Femur (tissue), 1 donor: ENCODE measurements at regions not wholly inside any gene's neighbourhood (a gene's known extent, or its start where the extent isn't known, plus 50 kb on each side); places are given as distances from the start of the nearest gene placed in this dataset.

ENCODE experiments used
- DNase-seq: peaks from one replicate; pipeline ENCODE4 v3.0.0-alpha.2; 2017

DNA sequence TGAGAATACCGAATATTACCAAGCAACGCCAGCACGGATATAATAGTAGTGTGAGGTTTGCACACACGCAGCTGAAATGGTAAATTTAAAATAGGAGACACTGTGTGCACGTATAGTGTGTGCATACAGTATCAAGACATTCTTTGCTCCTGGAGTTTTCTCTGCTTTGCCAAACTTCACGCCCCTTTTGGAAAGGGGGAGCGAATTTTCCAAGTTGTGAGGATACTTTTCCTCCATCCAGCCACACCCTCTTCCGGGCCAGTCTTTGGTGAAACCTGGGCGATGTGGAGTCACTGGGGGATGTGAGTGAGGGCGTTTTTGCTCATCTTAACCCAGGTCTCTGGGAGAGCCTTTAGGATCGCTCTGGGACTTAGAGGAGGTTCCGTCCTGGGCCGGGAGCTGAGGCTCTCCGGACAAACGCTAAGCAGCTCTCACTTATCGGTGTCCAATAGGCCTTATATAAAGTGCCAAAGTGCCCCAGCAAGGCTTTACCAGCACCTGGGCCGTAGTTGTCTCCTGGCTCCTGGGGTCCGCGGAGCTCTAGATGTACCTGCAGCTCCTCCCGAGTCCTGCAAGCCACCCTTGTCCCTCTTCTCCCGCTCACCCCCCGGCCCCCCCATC, 160.0 kb upstream of the MKI67 start:
- peak; percentile 79 for DNase-seq

DNA sequence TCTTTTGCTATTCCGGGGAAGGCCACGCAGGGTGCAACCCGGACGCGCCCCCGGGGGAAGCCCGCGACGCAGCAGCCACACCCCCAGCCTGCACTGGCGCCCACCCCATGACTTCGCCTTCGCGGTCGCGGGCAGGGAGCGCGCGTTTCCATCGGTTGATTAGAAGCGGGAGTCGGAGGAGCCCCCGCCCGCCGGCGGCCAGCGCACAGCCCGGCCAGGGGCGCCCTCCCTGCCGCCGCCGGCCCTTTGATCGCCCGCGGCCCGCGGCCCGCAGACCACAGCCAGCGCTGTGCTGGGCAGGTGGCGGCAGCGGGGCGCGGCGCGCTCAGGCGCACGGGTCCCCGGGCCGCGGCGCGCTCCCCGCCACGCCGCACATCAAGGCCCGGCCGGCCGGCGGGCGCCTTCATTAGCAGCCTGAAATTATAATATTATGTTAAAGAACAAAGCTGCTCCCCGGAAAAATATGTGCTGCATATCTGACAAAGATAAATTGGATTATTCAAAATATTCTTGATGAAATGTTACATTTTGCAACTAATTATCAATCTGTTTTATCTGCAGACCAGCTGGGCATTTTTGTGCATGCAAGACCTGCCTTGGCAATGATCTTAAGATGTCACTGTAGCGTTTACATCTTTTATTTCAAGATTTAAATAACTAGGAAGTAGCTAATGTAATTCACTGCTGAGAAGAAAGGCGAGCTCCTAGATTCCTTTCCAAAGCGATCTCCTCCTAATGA, 160.7 kb upstream of the MKI67 start:
- peak; percentile 44 for DNase-seq

DNA sequence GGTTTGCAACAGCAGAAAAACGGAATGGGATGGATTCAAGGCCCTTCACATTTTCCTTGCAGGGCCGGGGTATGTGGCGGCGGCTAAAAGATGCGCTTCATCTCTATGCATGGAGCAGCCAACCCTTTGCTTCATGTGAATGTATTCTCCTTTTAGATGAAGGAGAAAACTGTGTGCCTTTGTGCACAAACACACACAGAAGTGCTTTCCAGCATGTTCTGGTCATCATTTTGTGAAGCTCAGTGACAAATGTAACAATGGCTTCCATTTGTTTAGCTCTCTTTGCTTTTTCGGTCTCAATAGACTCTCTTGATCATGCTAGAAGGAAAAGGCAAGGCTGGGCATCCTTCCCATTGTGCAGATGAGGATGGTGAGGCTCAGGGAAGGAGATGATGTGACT, 161.7 kb upstream of the MKI67 start:
- no peak for DNase-seq

DNA sequence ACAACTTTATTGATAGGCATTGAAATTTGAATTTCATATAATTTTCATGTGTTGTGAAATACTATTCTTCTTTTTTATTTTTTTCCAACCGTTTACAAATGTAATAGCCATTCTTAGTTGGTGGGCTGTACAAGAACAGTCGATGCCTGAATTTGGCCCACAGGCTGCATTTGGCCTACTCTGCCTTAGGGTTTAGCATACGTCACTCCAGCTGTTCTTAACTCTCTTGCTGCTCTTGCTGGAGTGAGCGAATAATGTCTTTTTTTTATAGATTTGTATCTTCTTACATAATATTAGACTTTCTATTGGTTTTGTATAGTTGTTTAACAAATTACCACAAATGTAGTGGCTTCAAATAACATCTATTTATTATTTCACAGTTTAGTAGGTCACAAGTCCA, 163.4 kb upstream of the MKI67 start:
- no peak for DNase-seq

DNA sequence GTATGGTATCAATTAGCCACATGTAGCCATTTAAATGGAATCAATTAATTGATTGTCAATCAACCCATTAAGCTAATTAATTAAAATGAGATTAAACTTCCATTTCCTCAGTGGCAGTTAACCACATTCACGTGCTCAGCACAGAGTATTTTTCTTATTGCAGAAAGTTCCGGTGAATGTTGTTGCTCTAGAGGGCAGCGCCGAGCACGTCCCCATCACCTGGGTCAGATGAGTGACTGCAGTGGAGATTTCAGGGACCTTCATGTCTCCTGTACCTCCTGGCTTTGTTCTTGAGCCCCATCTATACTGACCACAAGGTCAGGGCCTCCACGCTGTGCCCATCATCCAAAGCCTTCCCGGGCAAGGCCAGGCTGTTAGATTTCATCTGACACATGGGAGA, 168.8 kb upstream of the MKI67 start:
- DNase-seq, result no peak

DNA sequence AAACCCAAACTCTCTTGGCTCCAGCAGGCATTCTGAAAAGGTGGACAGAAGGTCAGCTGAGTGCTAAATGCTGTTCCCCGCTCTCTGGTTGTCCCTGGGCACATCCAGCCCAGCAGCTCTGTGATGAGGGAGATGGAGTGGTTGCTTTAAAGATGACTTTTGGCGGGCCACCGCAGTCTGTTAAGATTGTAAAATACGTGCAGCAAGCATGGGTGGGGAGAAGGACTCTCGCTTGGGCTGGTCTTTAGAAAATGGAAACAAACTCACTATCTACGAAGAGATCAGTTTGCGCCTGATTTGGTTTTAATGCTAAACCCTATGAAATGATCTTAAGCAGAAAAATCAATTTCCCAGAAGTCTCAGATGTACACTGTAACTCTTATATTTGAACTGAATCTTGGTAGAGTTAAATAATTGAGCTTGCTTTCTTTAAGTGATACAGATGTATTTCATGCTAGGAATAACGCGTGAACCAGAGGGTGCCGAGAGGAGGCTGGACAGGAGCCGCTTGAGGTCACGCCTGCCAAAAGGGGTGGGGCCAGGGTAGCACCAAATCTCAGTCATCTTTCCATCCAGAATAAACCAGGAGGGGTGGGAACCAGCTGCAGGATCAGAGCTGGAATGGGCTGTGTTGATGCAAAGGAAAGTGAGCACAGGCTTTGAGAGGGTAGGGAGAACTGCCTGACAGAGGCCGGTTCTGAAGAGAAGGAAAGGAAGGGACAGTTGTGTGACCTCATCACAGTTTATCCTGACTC, 170.2 kb upstream of the MKI67 start:
- DNase-seq, result peak; percentile 85

DNA sequence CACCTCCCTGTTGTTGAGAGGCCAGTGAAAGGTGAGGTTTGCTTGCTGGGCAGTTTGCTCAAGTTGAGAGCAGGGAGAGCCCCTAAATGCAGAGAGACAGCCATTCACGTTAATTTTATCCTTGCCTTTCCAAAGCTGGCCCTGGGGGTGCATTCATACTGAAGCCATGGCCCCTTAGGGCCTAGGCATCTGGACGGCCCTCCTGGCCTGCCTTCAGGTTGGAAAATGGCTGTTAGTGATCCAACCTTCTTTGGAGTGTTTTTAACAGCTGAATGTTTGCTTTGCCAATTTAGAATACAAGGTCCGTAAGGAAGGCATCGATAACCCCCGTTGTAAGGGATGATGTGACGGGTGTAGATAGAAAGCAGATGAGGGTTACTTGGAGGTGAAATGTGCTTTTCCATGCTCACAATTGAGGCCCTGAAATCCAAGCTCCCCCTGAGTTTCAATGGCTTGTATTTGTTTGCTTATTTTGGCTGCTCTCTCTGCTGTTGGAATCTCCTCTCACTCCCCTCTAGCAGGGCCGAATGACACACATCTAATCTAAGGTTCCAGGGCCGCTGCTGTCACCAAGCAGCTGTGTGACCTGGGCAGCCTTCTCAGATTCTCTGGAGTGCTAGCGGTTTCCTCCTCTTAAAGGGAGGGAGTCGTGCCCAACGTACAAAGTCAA, 171.6 kb upstream of the MKI67 start:
- DNase-seq, result peak; percentile 82

DNA sequence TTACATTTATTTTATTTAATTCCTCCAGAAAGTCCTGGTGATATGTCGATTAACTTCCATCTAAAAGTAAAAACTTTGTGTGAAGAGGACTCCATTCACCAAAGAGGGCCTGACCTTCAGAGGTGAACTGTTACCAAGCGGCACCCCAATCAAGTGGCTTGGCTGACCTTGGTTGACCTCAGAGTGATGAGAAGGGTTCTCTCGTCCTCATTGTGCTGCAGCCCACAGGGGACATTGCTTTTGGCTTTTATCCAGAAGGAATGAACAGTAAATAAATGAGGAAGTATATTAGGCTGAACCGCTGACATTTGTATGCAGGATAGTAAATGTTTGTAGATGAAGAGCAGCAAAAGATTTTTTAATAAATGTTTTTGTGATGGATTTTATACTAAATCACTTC, 172.4 kb upstream of the MKI67 start:
- no peak for DNase-seq

DNA sequence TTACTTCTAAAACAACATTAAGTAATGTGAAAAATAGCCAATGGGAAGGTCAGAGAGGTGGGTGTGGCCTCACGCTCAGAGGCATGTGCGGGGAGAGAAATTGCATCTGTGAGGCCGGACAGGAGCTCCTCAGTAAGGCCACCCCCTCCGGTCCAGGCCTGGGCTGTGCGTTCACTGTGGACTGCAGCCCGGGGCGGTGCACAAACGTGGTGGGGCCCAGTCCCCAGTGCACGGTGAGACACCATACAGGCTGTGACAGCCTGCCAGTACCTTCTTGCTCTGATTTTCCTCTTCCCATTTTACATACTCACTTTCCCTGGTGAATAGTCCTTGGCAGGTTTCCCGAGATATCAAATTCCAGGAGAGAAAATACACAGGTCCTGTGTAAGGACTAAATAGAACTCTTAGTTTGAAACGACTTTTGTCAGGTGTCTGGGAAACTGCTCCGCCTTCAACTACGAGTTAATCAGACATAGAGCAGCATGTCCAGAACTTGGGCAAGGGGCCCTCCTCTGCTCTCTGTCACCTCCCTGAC, 174.1 kb upstream of the MKI67 start:
- DNase-seq, result peak; percentile 53

DNA sequence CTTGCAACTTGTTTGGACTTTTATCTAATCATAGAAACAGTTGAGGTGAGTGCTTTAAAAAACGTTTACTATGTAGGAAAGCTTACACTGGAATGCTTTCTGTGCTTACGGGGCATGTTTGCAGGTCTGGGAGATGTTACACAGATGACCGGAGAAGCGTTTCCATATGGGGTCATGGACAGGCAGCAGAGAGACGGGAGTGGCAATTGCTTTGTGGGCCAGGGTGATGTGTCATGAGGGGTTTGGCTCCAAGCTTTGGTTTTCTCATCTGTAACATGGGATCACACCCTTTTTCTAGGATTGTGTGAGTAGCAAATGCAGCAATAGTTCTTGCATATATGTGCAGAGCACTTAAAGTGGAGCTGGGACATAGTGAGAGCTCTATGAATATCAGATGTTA, 174.8 kb upstream of the MKI67 start:
- no peak for DNase-seq

DNA sequence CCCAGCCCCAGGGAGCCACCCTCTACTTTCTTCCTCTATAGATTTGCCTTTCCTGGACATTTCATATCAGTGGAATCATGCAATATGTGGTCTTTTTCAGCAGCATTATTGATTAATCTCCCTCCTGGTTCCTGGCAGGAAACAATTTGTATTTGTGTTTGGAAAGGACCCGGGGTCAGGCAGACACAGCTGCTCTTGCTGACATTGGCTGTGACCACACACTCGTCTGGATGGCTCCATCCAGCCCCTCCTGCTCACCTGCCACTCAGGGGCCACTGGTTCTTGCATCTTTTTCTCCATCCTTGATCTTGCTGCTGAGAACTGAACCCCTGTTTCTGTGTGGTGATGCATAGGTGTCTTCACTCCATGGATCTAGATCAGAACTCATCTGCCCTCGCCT, 176.6 kb upstream of the MKI67 start:
- no peak for DNase-seq

DNA sequence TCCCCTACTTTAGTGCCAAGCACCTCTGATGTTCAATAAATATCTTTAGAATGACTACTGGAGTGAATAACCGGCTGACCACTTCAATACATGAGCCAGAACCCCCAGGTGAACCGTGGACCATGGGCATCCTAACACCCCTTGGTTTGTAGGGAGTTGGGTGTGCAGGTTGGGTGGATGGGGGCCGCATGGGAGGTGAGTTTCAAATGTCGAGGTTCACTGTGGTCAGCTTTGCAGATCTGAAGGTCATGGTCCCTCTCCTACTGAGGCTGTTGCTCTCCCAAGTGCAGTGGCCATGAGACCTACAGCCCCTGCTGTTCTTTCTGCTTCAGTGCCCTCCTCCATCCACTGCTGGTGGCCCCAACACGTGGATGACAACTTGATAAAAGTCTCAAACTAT, 178.0 kb upstream of the MKI67 start:
- no peak for DNase-seq

DNA sequence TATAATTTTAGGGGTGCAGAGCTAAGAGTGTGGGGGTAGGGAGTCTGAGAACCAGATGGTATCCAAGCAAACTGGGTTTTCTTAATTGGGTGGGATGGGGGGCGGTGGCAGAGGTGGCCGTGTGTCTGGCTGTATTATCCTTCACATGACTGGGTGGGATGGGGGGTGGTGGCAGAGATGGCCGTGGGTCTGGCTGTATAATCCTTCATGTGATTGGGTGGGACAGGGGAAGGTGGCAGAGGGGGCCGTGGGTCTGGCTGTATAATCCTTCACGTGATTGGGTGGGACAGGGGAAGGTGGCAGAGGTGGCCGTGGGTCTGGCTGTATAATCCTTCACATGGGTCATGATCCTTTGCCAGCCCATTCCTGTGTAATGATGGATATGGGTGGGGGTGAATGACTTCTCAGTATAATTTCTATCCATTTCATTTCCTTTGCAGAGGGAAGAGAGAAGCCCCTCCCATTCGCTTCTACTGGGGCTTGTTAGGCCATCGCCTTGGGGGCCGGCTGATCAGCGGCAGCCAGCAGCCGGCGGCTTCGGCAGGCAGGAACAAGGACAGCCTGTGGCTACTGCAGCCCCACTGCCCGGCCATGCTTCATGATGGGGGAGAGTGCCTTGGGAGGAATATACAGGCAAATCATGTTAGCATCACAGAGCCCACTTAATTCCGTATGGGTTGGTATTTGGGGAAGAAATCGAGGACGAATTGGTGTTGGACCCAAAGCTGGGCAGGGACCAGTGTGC, 179.6 kb upstream of the MKI67 start:
- no peak for DNase-seq

DNA sequence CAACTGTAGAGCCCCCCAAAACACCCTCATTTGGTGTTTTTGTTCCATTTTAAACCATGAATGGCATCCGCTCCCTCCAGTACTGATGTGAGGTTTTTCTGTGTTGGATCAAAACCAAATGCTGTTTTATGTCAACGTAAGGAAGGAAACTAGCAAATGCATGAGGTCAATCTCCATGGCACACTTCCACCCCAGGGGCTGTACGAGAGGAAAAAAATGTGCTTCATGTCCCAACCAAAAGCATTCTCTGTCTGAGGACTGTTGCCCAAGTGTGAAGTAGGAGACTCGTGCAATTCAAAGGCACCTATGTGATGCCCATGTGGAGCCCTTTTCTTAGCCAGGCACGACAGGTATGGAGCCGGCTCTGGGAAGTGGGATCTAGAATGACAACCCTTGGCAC, 180.3 kb upstream of the MKI67 start:
- DNase-seq, result no peak

DNA sequence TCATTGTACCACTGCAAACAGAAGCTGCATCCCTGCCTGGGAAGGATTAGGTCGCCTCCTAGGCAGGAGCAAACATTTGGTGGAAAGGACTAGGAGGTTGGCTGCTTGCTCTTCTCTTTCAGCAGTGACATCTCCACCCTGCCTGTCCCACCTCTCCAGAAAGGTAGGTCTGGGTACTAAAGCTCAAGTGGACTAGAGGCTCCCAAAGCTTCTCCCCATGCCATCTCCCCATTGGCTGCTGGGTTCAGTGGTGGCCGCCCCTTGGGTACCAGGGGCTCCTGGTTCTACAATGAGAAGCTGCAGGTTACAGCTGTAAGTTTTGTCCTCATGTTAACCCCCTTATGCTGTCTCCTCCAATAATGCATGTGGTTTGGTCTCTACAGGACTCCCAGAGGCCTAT, 180.7 kb upstream of the MKI67 start:
- DNase-seq, result peak; percentile 4

DNA sequence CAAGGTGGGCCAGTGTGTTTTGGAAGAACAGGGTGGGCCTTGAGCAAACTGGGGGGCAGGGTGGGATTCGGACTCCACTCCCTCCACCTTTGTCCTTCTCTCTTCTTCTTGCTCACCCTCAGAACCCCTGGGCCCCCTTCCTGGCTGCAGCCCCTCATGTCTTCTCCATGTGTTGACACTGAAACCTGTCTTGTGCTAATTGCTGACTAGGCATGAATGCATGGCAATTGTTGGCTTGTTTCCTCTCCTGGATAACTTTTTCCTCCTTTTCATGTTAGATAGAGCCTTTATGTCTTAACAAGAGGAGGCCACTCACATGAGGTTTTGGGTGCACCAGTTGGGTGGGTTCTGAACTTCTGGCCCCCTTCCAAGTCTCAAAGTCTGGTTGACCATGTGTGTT, 181.6 kb upstream of the MKI67 start:
- peak; percentile 3 for DNase-seq

DNA sequence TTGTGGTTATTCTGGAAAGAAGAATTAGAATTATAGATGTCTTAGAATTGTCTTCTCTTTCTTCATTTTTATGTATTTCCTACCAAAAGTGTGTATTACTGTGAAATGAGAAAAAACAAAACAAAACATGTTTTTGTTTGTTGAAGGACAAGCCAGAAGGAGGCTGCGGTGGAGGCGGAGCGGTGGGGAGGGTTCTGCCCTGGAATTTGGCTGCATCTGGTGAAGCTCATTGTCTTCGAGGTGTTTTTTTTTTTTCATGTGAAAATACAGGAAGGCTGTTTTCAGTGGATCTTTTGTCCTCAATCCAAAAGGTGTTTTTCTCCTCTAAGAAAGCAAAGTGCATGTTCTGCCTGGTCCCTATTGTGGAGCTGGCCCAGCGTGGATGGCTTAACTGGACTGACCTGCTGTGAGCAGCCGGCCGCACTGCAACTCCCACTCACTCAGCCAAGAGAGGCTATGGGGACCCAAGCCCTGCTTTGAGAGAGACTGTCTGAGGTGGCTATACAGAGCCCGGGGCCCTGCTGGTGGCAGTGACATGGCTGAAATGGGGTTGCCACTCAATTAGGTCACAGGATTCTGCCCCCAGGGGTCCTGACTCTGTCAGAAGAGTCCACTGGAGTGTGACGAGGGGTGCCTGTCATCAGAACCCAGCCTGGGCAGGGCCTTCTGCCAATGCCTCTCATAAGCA, 184.9 kb upstream of the MKI67 start:
- DNase-seq, result no peak

DNA sequence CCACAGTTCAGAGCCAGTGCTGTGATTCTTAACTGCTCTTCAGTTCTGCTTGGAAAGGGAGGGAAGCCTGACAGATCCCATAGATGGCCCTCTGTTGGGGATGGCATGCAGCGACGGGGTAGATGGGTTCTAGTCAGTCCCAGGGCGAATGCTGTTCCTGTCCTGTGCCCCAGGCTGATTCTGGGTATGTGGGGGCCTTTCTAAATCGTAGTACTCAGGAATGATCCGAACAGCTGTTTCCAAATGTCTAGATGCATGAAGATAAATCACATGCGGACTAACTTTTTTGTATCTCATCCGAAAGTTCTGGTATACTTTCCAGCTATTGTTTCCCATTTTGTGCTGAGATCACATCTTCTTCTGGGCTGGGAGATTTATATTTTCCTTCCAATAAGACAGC, 186.0 kb upstream of the MKI67 start:
- DNase-seq, result peak; percentile 5

DNA sequence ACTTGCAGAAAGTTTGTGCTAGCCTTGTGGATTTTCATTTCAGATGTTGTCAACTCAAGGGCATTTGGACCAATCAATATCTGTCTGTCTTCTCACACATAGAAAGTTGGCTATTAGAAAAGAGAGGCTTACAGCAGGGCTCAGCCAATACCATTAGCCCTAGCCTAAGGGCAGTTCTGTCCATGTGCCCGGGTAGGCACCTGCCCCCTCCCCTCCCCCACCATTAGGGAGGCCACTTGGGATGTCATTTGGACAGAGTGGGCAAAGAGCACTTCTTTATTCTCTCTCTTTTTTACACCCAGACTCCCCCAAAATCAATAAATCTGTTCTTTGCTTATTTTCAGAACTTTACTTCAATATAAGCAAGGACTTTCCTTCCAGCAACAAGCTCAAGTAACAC, 188.5 kb upstream of the MKI67 start:
- DNase-seq, result no peak

DNA sequence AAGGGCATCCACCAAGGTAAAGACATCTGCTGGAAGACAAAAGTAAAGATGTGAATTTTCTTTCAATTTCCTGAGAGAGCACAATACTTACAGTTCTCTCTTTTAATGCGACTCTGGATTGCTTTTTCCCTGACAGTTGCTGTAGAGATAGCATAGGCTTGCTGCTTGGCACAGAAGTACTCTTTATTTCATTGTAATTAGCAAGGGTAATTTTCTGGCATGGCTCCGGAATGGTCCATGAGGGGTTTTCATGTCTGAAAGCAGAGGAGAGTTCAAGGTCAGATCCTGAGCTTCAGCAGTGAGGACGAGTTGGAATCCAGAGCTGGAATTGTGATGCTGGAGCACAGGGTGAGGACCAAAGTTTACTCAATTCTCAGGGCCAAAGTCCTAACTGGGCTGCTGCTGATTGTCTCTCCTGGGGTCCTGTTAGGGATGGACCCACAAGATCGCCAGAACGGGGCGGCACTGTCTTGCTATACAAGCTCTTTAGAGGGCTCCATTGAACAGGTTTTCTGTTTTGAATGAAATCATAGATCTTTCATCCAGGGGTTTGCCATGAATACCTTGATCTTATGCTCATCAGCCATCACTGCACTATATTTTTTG, 190.0 kb upstream of the MKI67 start:
- peak; percentile 10 for DNase-seq

DNA sequence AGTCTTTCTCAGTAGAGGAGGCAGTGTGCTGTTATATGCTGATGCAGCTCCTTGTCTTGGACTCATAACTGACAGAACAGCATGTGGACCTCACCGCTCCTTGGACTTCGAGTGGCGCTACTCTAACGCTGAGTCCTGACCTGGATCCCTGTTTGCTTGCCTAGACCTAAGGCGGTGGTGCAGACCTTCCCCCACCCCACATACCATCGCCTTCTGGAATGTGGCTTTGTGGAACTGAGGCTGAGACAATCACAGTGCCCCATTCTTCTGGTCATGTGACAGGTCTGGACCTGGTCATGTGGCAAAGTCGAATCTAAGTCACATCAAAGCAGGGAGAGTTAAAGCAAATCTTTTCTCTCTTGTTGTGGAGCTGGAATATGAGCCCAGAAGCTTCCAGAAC, 190.7 kb upstream of the MKI67 start:
- DNase-seq, result peak; percentile 6

DNA sequence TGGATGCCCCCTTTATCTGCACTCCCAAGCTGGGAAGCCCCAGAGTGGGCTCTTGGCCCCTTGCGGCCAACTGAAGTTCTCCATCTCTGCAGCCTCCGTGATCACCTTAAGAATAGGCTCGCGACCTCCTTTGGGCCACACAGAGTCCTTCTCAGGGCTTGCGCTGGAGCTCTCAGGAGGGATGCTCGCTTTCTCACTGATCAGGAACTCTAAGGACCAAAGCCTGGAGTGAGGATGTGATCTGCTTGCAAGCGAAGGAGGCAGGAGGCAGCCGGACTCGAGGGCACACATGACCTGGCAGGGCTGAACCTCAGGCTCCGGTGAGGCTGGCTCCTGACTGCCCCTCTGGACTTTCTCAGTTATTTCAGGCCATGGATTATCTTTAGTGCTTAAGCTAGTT, 192.1 kb upstream of the MKI67 start:
- DNase-seq, result no peak
